ENCODE measurements at regions not wholly inside any gene's neighbourhood (a gene's known extent, or its start where the extent isn't known, plus 50 kb on each side); places are given as distances from the start of the nearest gene placed in this dataset.
A peak's percentile ranks its signal among the peaks of the same experiment; 100 is the strongest.

GRCh38 chr20:9968015-9968414 lies 66.8 kb upstream of the ANKEF1 start:
- H3K27me3 ChIP-seq (ENCODE audit: control insufficient read depth, low read length), result no peaks in the 10 kb centered on the region
- H3K9me3 ChIP-seq (ENCODE audit: control insufficient read depth, insufficient read depth, low read length), result no peaks in the 10 kb centered on the region
- no peaks in the 10 kb centered on the region for H3K79me2 ChIP-seq (ENCODE audit: control insufficient read depth, low read length)
- no peaks in the 10 kb centered on the region for H4K20me1 ChIP-seq (ENCODE audit: control insufficient read depth, insufficient read depth, low read depth, low read length)
- H3K4me2 ChIP-seq (ENCODE audit: low read length), result no peak overlapping the region
- H3F3A ChIP-seq (ENCODE audit: control insufficient read depth, insufficient read depth), result no peaks in the 10 kb centered on the region
- TF ChIP-seq CTCF (IDR thresholded peaks at IDR 0.05; ENCODE audit: low read depth, low read length, poor library complexity, severe bottlenecking), result no peak
- no peak for TF ChIP-seq EZH2phosphoT487 (IDR thresholded peaks at IDR 0.05; ENCODE audit: borderline replicate concordance, low read length)
- H3K4me1 ChIP-seq (ENCODE audit: control insufficient read depth, low read length), result no peaks in the 10 kb centered on the region
- H3K27ac ChIP-seq (ENCODE audit: low read depth, low read length), result no peak overlapping the region
- H3K9me2 ChIP-seq (replicated peaks; ENCODE audit: control insufficient read depth, low read length), result no peaks in the 10 kb centered on the region
- no peaks in the 10 kb centered on the region for H3K36me3 ChIP-seq (ENCODE audit: control insufficient read depth, low read length)
- H3K4me3 ChIP-seq (ENCODE audit: low read length), result no peak overlapping the region

GRCh38 chr20:9966966-9967365 lies 67.8 kb upstream of the ANKEF1 start:
- no peaks in the 10 kb centered on the region for H3K9me2 ChIP-seq (replicated peaks; ENCODE audit: control insufficient read depth, low read length)
- no peaks in the 10 kb centered on the region for H3K79me2 ChIP-seq (ENCODE audit: control insufficient read depth, low read length)
- H3K4me2 ChIP-seq (ENCODE audit: low read length), result no peak overlapping the region
- H3K4me3 ChIP-seq (ENCODE audit: low read length), result no peak overlapping the region
- no peaks in the 10 kb centered on the region for H3K4me1 ChIP-seq (ENCODE audit: control insufficient read depth, low read length)
- H3K36me3 ChIP-seq (ENCODE audit: control insufficient read depth, low read length), result no peaks in the 10 kb centered on the region
- H3K27ac ChIP-seq (ENCODE audit: low read depth, low read length), result no peak overlapping the region
- H3K27me3 ChIP-seq (ENCODE audit: control insufficient read depth, low read length), result no peaks in the 10 kb centered on the region
- no peak for TF ChIP-seq EZH2phosphoT487 (IDR thresholded peaks at IDR 0.05; ENCODE audit: borderline replicate concordance, low read length)
- TF ChIP-seq CTCF (IDR thresholded peaks at IDR 0.05; ENCODE audit: low read depth, low read length, poor library complexity, severe bottlenecking), result peak; percentile 29
- H4K20me1 ChIP-seq (ENCODE audit: control insufficient read depth, insufficient read depth, low read depth, low read length), result no peaks in the 10 kb centered on the region
- no peaks in the 10 kb centered on the region for H3F3A ChIP-seq (ENCODE audit: control insufficient read depth, insufficient read depth)
- no peaks in the 10 kb centered on the region for H3K9me3 ChIP-seq (ENCODE audit: control insufficient read depth, insufficient read depth, low read length)

GRCh38 chr20:9963029-9963428 lies 71.8 kb upstream of the ANKEF1 start:
- Histone ChIP-seq H3K79me2 (ENCODE audit: control insufficient read depth, low read length) (no peaks in the 10 kb centered on the region), H3K9me2 (replicated peaks; ENCODE audit: control insufficient read depth, low read length) (no peaks in the 10 kb centered on the region), H3K27ac (ENCODE audit: low read depth, low read length) (no peak overlapping the region), H3K27me3 (ENCODE audit: control insufficient read depth, low read length) (no peaks in the 10 kb centered on the region), H3K4me3 (ENCODE audit: low read length) (no peak overlapping the region), H4K20me1 (ENCODE audit: control insufficient read depth, insufficient read depth, low read depth, low read length) (no peaks in the 10 kb centered on the region), H3K4me2 (ENCODE audit: low read length) (no peak overlapping the region), H3K9me3 (ENCODE audit: control insufficient read depth, insufficient read depth, low read length) (no peaks in the 10 kb centered on the region), H3F3A (ENCODE audit: control insufficient read depth, insufficient read depth) (no peaks in the 10 kb centered on the region), H3K4me1 (ENCODE audit: control insufficient read depth, low read length) (no peaks in the 10 kb centered on the region), H3K36me3 (ENCODE audit: control insufficient read depth, low read length) (no peaks in the 10 kb centered on the region)
- TF ChIP-seq EZH2phosphoT487 (IDR thresholded peaks at IDR 0.05; ENCODE audit: borderline replicate concordance, low read length) (no peak), CTCF (IDR thresholded peaks at IDR 0.05; ENCODE audit: low read depth, low read length, poor library complexity, severe bottlenecking) (no peak)

- no peaks in the 10 kb centered on the region for H3K9me2 ChIP-seq (replicated peaks; ENCODE audit: control insufficient read depth, low read length)
- H3K4me1 ChIP-seq (ENCODE audit: control insufficient read depth, low read length), result no peaks in the 10 kb centered on the region
- H3K27ac ChIP-seq (ENCODE audit: low read depth, low read length), result no peak overlapping the region
- TF ChIP-seq EZH2phosphoT487 (IDR thresholded peaks at IDR 0.05; ENCODE audit: borderline replicate concordance, low read length), result no peak
- no peak for TF ChIP-seq CTCF (IDR thresholded peaks at IDR 0.05; ENCODE audit: low read depth, low read length, poor library complexity, severe bottlenecking)
- no peak overlapping the region for H3K4me2 ChIP-seq (ENCODE audit: low read length)
- H3K27me3 ChIP-seq (ENCODE audit: control insufficient read depth, low read length), result no peaks in the 10 kb centered on the region
- H4K20me1 ChIP-seq (ENCODE audit: control insufficient read depth, insufficient read depth, low read depth, low read length), result no peaks in the 10 kb centered on the region
- H3F3A ChIP-seq (ENCODE audit: control insufficient read depth, insufficient read depth), result no peaks in the 10 kb centered on the region
- no peaks in the 10 kb centered on the region for H3K36me3 ChIP-seq (ENCODE audit: control insufficient read depth, low read length)
- H3K79me2 ChIP-seq (ENCODE audit: control insufficient read depth, low read length), result no peaks in the 10 kb centered on the region
- no peaks in the 10 kb centered on the region for H3K9me3 ChIP-seq (ENCODE audit: control insufficient read depth, insufficient read depth, low read length)
- H3K4me3 ChIP-seq (ENCODE audit: low read length), result no peak overlapping the region
Observed at GRCh38 chr20:9958693-9959092, 76.1 kb upstream of the ANKEF1 start.

Data from DOHH2 (cell line).